HL-60 (cell line): ENCODE measurements at regions not wholly inside any gene's neighbourhood (a gene's known extent, or its start where the extent isn't known, plus 50 kb on each side); places are given as distances from the start of the nearest gene placed in this dataset.
"Not testable (repeated sequence)": the region's sequence is repeated elsewhere in the genome, so short reads cannot be mapped to it uniquely, and the experiment has no call there.

ENCODE experiments used
- DNase-seq, 2 experiments: peaks; one replicate each; pipeline ENCODE4 v3.0.0-alpha.2; 2010 to 2020; ENCODE audit warnings: low read depth in 1 of 2, low spot score in 1 of 2
- H3K27ac ChIP-seq: fragments of 250-450 bp; sonication (Bioruptor Pico); replicated peaks from 2 replicates; pipeline ENCODE4 v1.5.1; 2020; ENCODE audit warnings: mild to moderate bottlenecking, moderate library complexity
- H3K27me3 ChIP-seq: fragments of 250-450 bp; sonication (Bioruptor Pico); 2 replicates; pipeline ENCODE4 v1.5.1; 2021; ENCODE audit warnings: mild to moderate bottlenecking, moderate library complexity; ENCODE audit not compliant: insufficient read depth, poor library complexity, severe bottlenecking
- H3K4me3 ChIP-seq: replicated peaks from 2 replicates; pipeline ENCODE4 v1.5.1; 2011; ENCODE audit warnings: mild to moderate bottlenecking, control low read depth, low read length; ENCODE audit not compliant: insufficient read depth
- GABPA ChIP-seq: IDR thresholded peaks from 2 replicates; pipeline ENCODE4 v1.6.1; 2012; ENCODE audit warnings: low read depth
- POLR2AphosphoS5 ChIP-seq: IDR thresholded peaks from 2 replicates; pipeline ENCODE4 v1.6.1; 2012; ENCODE audit warnings: low read depth
- SPI1 ChIP-seq: IDR thresholded peaks from 2 replicates; pipeline ENCODE4 v1.6.1; 2012; ENCODE audit warnings: low read depth, mild to moderate bottlenecking, borderline replicate concordance
- TF ChIP-seq, protein P1 (sequence below): IDR thresholded peaks from one replicate; pipeline ENCODE4 v1.5.1; 2011; ENCODE audit warnings: low read length, control low read depth, inconsistent platforms; ENCODE audit not compliant: insufficient read depth
- TF ChIP-seq, protein P2 (sequence below): IDR thresholded peaks from 2 replicates; pipeline ENCODE4 v1.6.1; 2012; ENCODE audit warnings: low read depth; ENCODE audit not compliant: insufficient replicate concordance

DNA sequence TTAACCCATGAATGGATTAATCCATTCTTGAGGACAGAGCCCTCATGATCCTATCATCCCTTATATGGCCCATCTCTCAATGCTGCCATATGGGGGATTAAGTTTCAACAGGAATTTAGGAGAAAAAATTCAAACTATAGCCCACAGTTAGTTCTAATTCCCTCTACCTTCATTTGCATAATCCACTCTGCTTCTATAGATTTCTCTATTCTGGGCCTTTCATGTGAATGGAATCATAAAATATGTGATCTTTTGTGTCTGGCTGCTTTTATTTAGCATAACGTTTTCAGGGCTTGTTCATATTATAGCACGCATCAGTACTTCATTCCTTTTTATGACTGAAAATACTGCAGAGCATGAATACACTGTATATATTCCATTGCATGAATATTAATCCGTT lies 55.4 kb downstream of the CTSL start:
- DNase-seq, result no peak
- TF ChIP-seq SPI1 (no peak), POLR2AphosphoS5 (no peak), GABPA (no peak)
- TF ChIP-seq, protein P1, sequence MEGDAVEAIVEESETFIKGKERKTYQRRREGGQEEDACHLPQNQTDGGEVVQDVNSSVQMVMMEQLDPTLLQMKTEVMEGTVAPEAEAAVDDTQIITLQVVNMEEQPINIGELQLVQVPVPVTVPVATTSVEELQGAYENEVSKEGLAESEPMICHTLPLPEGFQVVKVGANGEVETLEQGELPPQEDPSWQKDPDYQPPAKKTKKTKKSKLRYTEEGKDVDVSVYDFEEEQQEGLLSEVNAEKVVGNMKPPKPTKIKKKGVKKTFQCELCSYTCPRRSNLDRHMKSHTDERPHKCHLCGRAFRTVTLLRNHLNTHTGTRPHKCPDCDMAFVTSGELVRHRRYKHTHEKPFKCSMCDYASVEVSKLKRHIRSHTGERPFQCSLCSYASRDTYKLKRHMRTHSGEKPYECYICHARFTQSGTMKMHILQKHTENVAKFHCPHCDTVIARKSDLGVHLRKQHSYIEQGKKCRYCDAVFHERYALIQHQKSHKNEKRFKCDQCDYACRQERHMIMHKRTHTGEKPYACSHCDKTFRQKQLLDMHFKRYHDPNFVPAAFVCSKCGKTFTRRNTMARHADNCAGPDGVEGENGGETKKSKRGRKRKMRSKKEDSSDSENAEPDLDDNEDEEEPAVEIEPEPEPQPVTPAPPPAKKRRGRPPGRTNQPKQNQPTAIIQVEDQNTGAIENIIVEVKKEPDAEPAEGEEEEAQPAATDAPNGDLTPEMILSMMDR, result no peak
- TF ChIP-seq, protein P2, sequence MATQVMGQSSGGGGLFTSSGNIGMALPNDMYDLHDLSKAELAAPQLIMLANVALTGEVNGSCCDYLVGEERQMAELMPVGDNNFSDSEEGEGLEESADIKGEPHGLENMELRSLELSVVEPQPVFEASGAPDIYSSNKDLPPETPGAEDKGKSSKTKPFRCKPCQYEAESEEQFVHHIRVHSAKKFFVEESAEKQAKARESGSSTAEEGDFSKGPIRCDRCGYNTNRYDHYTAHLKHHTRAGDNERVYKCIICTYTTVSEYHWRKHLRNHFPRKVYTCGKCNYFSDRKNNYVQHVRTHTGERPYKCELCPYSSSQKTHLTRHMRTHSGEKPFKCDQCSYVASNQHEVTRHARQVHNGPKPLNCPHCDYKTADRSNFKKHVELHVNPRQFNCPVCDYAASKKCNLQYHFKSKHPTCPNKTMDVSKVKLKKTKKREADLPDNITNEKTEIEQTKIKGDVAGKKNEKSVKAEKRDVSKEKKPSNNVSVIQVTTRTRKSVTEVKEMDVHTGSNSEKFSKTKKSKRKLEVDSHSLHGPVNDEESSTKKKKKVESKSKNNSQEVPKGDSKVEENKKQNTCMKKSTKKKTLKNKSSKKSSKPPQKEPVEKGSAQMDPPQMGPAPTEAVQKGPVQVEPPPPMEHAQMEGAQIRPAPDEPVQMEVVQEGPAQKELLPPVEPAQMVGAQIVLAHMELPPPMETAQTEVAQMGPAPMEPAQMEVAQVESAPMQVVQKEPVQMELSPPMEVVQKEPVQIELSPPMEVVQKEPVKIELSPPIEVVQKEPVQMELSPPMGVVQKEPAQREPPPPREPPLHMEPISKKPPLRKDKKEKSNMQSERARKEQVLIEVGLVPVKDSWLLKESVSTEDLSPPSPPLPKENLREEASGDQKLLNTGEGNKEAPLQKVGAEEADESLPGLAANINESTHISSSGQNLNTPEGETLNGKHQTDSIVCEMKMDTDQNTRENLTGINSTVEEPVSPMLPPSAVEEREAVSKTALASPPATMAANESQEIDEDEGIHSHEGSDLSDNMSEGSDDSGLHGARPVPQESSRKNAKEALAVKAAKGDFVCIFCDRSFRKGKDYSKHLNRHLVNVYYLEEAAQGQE, result no peak
- Histone ChIP-seq H3K27me3 (no peaks in the 10 kb centered on the region), H3K4me3 (no peak overlapping the region), H3K27ac (no peak overlapping the region)

DNA sequence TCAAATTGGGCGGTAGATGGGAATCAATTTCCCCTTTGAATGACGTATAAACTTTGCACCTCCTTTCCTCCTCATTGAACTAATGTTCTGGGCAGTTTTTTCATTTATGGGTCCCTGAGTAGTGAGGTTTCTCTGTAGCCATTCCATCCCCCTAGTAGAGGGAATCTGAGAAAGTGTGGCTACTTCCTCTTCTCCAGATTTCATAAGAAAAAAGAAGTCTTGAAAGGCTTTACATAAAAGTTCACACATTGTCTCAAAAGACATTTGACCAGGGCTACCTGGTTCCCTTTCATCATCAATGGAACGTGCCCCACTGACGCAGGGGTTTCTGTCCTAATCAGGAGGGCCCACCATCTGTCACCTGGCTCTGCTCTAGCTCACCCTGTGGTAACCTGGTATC lies 57.3 kb downstream of the CTSL start:
- TF ChIP-seq SPI1 (peak; percentile 54; the same call in 1 of the 2 replicates), POLR2AphosphoS5 (no peak)
- TF ChIP-seq, protein P2, result no peak
- no peaks in the 10 kb centered on the region for H3K27me3 ChIP-seq
- peak; percentile 20 to 41 for DNase-seq
- no peak overlapping the region for H3K27ac ChIP-seq
- H3K4me3 ChIP-seq, result no peak overlapping the region

DNA sequence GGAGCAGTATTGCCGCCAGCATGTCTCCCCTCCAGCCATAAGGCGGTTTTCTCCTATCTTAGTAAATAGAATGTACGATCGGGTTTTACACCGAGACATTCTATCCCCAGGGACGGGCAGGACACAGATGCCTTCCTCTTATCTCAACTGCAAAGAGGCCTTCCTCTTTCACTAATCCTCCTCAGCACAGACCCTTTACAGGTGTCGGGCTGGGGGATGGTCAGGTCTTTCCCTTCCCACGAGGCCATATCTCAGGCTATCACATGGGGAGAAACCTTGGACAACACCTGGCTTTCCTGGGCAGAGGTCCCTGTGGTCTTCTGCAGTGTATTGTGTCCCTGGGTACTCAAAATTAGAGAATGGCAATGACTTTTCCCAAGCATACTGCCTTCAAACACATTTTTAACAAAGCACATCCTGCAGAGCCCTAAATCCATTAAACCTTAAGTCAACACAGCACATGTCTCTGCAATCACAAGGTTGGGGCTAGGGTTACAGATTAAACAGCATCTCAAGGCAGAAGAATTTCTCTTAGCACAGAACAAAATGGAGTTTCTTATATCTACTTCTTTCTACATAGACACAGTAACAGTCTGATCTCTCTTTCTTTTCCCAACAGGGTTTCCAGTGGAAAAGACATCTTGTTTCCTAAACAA lies 59.5 kb downstream of the CTSL start:
- peak; percentile 76; the same call in 1 of the 2 replicates for TF ChIP-seq SPI1
- H3K27ac ChIP-seq, H3K4me3 ChIP-seq, H3K27me3 ChIP-seq: not testable (repeated sequence)
- peak in 1 of 2 experiments; percentile 49 for DNase-seq

DNA sequence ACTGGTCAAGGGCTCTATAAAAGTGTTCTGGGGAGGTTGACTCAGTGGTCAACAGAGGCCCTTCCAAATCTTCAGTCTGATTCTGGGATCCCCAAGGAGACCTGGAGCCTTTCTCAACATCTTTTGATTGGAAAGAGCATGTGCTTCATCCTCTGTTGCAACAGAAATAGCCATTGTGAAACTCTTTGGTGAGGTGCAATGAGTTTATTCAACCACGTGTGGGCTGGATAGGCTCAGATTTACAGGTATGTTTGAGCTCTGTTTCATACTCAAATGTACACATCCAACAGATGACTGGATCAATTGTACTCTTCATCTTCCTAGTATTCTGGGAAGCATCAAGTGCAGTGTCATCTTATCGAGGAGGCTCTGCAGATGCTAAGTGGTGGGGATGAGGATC lies 60.5 kb downstream of the CTSL start:
- H3K27ac ChIP-seq, result no peak overlapping the region
- no peak overlapping the region for H3K4me3 ChIP-seq
- no peak for TF ChIP-seq SPI1
- peak in 1 of 2 experiments; percentile 21 for DNase-seq
- no peaks in the 10 kb centered on the region for H3K27me3 ChIP-seq

DNA sequence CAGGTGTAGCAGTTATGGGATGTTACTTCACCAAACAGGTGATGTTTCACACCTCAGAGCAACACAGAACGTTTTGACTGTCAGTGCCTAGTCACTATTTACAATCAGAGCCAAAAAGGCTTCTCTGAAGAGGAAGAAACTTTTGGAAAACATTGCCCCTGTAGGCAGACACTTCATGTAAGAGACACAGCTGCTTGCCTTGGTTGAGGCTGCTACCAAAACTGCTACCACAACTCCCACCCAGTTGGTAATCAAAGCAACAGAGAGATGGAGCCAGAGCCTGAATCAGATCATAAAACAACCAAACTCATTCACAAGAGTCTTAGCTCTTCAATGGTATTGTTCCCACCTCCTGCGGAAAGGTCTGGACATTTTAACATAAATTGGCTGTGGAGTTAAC lies 61.0 kb downstream of the CTSL start:
- TF ChIP-seq POLR2AphosphoS5 (no peak), SPI1 (no peak), GABPA (no peak)
- TF ChIP-seq, protein P1, result no peak
- TF ChIP-seq, protein P2, result no peak
- H3K4me3 ChIP-seq, result no peak overlapping the region
- H3K27ac ChIP-seq, result no peak overlapping the region
- no peaks in the 10 kb centered on the region for H3K27me3 ChIP-seq
- no peak for DNase-seq
